GM18873 (cell line): ENCODE measurements at regions not wholly inside any gene's neighbourhood (a gene's known extent, or its start where the extent isn't known, plus 50 kb on each side); places are given as distances from the start of the nearest gene placed in this dataset.
"Not testable (repeated sequence)": the region's sequence is repeated elsewhere in the genome, so short reads cannot be mapped to it uniquely, and the experiment has no call there.

Experiments
- ATAC-seq: cut with Tn5 transposase; IDR thresholded peaks from one replicate; pipeline ENCODE4 v1.9.1; 2021; ENCODE audit warnings: mild to moderate bottlenecking, moderate library complexity, moderate number of reproducible peaks; ENCODE audit not compliant: unreplicated experiment, low FRiP score

GRCh38 chr10:107952649-107953556, 788.4 kb upstream of the SORCS1 start:
- no peak for ATAC-seq

GRCh38 chr10:107950411-107951062, 786.0 kb upstream of the SORCS1 start:
- not testable (repeated sequence) for ATAC-seq

GRCh38 chr10:107942826-107943225, 778.3 kb upstream of the SORCS1 start:
- ATAC-seq: no peak

DNA sequence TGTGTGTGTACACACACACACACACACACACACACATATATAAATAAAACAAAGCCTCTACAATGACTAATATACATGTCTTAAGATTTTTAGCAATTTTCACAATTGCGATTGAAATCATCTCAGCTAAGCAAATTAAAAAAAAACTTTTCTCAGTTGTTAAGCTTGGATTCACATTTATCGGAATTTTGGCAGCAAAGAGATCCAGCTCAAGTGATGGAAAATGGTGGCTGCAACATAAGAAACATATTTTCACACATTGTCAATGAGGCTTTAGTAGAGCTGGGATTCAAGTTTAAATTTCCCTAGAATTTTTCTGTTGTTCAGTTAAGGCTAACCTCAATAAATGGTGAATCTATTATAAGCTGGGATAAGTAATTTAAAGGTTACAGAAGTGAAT, 768.6 kb upstream of the SORCS1 start:
- ATAC-seq: no peak

GRCh38 chr10:107931808-107932207, 767.3 kb upstream of the SORCS1 start:
- ATAC-seq: no peak

GRCh38 chr10:107930037-107930436, 765.5 kb upstream of the SORCS1 start:
- ATAC-seq: no peak

GRCh38 chr10:107924458-107924857, 760.0 kb upstream of the SORCS1 start:
- no peak for ATAC-seq

DNA sequence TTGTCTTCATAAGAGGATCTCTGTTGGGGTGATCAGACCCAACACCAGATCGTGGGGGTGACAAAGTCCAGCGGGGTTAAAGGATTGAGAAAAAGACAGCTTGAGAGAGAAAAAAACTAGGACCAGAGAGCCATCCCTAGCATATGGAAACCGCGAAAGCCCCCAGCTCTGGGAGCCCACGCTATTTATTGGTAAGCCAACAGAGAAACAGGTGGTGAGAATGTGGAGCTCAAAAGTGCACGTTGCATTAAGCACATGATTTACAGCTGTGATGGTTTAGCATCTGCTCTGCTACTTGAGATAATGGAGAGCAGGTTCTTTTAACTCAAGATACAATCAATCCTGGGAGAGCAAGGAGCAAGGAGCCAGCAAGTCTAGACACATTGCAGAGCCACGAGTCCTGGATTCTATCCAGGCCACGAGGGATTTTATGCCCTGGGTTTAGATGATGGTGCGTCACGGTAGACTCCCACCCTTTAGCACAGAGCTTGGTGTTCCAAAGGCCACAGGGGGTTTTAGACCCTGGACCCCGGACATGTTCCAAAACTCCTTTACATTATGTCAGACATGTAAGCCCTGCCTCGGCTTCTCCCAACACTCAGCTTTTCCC, 755.2 kb upstream of the SORCS1 start:
- ATAC-seq: no peak

- ATAC-seq: no peak
Observed at GRCh38 chr10:107918171-107918570, 753.7 kb upstream of the SORCS1 start.

- ATAC-seq: no peak
Observed at GRCh38 chr10:107915215-107915610, 750.7 kb upstream of the SORCS1 start.

- ATAC-seq: no peak
Observed at GRCh38 chr10:107914450-107915214, 750.1 kb upstream of the SORCS1 start.

DNA sequence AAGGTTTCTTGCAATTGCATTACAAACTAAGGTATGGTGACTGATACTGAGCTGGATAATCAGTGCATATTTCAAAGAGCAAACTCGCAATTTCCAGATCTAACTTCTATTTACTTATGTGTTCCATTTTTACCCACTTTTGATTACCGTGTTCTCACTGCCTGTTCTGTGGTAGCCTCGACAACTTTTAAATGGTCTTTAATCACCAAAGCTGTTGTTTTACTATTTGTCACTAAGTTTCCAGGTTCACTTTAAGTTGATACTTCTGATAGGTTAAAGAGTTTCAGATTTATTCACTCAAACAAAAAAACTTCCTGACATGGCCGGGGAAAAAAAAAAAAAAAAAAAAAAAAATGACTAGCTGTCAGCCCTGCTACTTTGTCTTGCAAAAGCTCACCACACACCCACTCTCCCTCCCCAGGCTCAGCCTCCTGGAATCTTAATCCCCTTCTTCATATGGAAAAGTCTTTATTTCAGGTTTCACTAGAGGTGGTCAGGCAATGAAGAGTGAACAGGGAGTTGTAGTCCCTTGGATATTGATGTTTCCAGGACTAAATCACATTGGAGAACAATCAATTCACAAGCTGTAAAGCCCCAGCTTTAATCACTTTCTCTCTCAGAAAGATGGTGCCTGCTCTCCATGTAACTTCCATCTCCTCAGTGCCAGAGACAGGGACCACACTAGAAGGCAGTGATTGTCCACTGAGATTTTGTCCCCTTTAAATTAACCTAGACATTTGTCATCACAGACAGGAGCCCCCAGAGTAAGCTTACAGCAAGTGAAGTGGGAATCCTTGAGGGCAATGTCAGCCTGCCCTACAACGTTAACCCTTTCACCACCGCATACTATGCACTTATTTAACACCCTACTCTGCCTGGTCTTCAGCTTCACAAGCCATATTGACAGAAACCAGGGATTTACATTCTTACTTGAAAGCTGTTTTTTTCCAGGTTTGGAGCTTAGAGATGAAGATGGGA, 749.1 kb upstream of the SORCS1 start:
- ATAC-seq: no peak

DNA sequence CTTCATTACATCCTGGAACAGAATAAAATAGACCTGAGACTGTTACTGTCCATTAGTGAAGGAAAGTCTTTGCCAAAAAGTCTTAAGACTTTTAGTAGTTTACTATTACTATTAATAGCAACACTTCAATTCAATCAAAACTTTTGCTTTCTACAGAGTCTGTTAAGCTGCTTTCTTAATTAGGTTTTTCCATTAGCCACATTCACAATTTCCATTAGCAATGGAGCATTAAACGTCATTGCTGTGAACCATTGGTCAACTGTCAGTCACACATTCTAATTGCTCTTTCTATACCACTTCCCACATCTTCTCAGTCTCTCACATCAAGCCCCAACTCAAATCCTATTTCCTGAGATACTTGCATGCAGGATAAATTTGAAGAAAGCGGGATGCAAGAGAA, 736.6 kb upstream of the SORCS1 start:
- ATAC-seq: no peak

- ATAC-seq: no peak
Observed at GRCh38 chr10:107900131-107900530, 735.6 kb upstream of the SORCS1 start.

DNA sequence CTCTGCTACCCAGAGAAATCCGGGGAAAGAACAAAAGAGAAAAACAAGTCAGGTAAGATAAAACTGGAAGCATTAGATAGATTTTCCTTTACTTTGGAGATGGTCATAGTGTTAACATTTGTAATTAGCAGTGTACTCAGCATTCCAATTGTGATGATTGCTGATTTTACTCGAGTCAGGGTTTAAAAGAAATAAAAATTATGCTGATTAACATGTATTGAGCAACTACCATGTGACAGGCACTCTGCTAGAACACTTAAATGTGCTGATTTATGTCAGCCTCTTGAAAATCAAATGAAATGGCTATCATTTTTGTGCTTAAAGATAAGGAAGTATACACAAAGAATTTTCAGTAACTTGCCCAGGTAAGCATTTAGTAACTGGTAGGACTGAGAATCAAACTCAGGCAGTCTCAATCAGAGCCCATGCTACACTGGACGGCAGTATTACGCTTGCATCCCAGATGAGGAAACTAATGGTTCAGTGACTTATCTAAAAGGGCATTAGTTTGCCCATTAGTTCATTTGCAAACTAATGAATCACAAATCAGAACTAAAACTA, 735.1 kb upstream of the SORCS1 start:
- no peak for ATAC-seq

DNA sequence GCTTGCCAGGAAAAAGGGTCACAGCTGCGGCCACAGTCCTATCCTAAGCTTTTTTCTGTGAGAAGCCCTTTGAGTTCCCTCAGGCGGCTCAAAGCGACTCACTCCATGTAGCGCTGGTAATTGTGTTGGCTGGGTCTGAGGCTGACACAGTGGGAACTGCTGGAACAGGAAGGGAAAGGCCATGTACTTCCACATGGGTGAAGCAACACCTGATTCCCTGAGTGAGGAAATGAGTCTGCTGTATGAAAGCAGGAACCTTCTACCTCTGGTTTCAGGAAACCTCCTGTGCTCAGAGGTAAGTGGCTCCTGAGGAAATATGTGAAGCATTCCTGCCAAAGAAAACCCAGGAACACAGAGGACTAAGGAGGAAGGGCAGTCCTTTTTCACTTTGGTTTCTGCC, 734.6 kb upstream of the SORCS1 start:
- no peak for ATAC-seq

GRCh38 chr10:107898392-107898791, 733.9 kb upstream of the SORCS1 start:
- ATAC-seq: no peak

DNA sequence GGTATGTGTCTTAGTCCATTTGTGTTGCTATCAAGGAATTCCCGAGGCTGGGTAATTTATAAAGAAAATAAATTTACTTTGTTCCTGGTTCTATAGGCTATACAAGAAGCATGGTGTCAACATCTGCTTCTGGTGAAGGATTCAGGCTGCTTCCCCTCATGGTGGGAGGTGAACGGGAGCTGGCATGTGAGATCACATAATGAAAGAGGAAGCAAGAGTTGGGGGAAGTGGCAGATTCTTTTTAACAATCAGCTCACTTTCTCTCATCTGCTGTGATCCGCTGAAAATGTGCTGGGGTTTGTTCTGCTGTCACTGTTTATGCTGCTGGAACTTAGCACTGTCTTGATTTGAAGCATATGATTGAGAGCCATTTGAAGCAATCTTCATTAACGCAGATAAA, 730.0 kb upstream of the SORCS1 start:
- ATAC-seq: no peak

- ATAC-seq: no peak
Observed at GRCh38 chr10:107889105-107889504, 724.6 kb upstream of the SORCS1 start.
